ENCODE measurements at regions not wholly inside any gene's neighbourhood (a gene's known extent, or its start where the extent isn't known, plus 50 kb on each side); places are given as distances from the start of the nearest gene placed in this dataset.

- Mint-ChIP-seq H3K27me3 (ENCODE audit: unreplicated experiment) (peaks cover 5% of the 10 kb centered on the region), H3K27ac (ENCODE audit: unreplicated experiment) (no peak overlapping the region), H3K9me3 (ENCODE audit: unreplicated experiment) (no peaks in the 10 kb centered on the region), H3K4me3 (ENCODE audit: unreplicated experiment) (no peak overlapping the region), H3K4me1 (ENCODE audit: low read depth, unreplicated experiment) (no peaks in the 10 kb centered on the region), H3K36me3 (ENCODE audit: unreplicated experiment) (no peaks in the 10 kb centered on the region)
- DNase-seq = no peak
- TF ChIP-seq, protein P1, sequence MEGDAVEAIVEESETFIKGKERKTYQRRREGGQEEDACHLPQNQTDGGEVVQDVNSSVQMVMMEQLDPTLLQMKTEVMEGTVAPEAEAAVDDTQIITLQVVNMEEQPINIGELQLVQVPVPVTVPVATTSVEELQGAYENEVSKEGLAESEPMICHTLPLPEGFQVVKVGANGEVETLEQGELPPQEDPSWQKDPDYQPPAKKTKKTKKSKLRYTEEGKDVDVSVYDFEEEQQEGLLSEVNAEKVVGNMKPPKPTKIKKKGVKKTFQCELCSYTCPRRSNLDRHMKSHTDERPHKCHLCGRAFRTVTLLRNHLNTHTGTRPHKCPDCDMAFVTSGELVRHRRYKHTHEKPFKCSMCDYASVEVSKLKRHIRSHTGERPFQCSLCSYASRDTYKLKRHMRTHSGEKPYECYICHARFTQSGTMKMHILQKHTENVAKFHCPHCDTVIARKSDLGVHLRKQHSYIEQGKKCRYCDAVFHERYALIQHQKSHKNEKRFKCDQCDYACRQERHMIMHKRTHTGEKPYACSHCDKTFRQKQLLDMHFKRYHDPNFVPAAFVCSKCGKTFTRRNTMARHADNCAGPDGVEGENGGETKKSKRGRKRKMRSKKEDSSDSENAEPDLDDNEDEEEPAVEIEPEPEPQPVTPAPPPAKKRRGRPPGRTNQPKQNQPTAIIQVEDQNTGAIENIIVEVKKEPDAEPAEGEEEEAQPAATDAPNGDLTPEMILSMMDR (IDR thresholded peaks at IDR 0.05; ENCODE audit: partially characterized antibody, unreplicated experiment) = no peak
Measured at GRCh38 chr2:16247326-16248122, 307.2 kb downstream of the MYCN start.

DNA sequence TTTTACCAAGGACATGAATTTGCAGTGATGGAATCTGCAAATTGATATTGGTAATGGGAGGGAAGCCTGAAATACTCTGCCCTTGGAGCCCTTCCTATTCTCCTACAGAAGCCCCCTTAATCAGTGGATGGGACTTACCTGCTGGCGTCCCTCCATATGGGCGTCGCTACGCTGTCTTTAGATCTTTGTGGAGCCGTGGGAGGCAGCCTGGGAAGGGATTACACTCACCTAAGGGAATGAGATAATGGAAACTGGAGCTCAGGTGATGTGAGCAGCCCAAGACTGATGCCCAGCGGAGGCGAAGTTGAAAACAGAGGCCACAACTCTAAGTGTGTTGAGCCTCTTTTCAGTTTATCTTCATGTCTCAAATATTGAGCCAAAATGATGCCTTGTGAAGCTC is 306.6 kb downstream of the MYCN start:
- no peak overlapping the region for H3K4me3 Mint-ChIP-seq (ENCODE audit: unreplicated experiment)
- H3K27me3 Mint-ChIP-seq (ENCODE audit: unreplicated experiment) = peaks cover 4% of the 10 kb centered on the region
- no peaks in the 10 kb centered on the region for H3K9me3 Mint-ChIP-seq (ENCODE audit: unreplicated experiment)
- H3K4me1 Mint-ChIP-seq (ENCODE audit: low read depth, unreplicated experiment) = no peaks in the 10 kb centered on the region
- H3K27ac Mint-ChIP-seq (ENCODE audit: unreplicated experiment) = no peak overlapping the region
- no peak for DNase-seq
- TF ChIP-seq, protein P1 (IDR thresholded peaks at IDR 0.05; ENCODE audit: partially characterized antibody, unreplicated experiment) = no peak
- no peaks in the 10 kb centered on the region for H3K36me3 Mint-ChIP-seq (ENCODE audit: unreplicated experiment)

DNA sequence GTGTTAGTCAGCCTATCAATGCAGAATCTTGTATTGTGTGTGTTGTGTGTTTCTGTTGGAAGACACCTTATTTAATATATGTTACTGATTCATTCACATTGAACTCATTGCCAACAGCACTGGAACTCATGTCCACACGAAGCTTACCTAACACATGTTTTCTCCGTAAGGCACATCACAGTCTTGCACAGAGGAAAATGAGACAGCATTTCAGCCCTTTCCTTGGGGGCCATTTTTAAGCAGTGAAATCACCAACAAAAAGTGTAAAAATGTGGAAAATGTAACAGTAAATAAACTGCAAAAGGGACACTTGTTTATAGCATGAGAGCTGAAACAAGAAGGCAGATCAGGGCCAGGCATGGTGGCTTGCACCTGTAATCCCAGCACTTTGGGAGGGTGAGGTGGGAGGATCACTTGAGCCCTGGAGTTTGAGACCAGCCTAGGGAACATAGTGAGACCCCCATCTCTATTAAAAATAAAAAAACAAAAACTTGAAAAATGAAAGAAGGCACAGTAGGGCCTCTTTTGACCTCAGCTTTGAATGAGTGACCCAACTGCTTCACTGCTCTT is 306.0 kb downstream of the MYCN start:
- Mint-ChIP-seq H3K9me3 (ENCODE audit: unreplicated experiment) (no peaks in the 10 kb centered on the region), H3K36me3 (ENCODE audit: unreplicated experiment) (no peaks in the 10 kb centered on the region), H3K4me3 (ENCODE audit: unreplicated experiment) (no peak overlapping the region), H3K27me3 (ENCODE audit: unreplicated experiment) (peaks cover 4% of the 10 kb centered on the region), H3K4me1 (ENCODE audit: low read depth, unreplicated experiment) (no peaks in the 10 kb centered on the region), H3K27ac (ENCODE audit: unreplicated experiment) (no peak overlapping the region)
- no peak for DNase-seq
- TF ChIP-seq, protein P1 (IDR thresholded peaks at IDR 0.05; ENCODE audit: partially characterized antibody, unreplicated experiment) = no peak

GRCh38 chr2:16245481-16246054 is 305.2 kb downstream of the MYCN start:
- no peaks in the 10 kb centered on the region for H3K4me1 Mint-ChIP-seq (ENCODE audit: low read depth, unreplicated experiment)
- no peak overlapping the region for H3K4me3 Mint-ChIP-seq (ENCODE audit: unreplicated experiment)
- no peaks in the 10 kb centered on the region for H3K9me3 Mint-ChIP-seq (ENCODE audit: unreplicated experiment)
- peaks cover 4% of the 10 kb centered on the region for H3K27me3 Mint-ChIP-seq (ENCODE audit: unreplicated experiment)
- H3K27ac Mint-ChIP-seq (ENCODE audit: unreplicated experiment) = no peak overlapping the region
- no peaks in the 10 kb centered on the region for H3K36me3 Mint-ChIP-seq (ENCODE audit: unreplicated experiment)
- TF ChIP-seq, protein P1 (IDR thresholded peaks at IDR 0.05; ENCODE audit: partially characterized antibody, unreplicated experiment) = no peak
- DNase-seq = no peak

DNA sequence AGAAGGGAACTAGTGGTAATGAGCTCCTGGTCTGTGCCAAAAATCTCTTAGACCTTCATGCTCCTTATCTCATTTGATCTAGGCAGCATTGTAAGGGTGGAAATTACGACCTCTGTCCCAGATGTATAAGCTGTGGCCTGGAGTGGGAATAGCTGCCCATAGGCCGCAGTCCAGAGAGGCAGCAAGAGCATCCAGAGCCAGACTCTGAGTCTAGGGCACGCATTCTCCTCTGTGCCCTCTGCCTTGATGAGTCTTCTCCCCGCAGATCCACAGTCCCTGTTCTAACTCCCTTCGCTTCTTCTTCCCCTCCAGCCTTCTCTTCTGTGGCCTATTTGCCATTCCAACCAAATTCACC is 304.6 kb downstream of the MYCN start:
- Mint-ChIP-seq H3K4me3 (ENCODE audit: unreplicated experiment) (no peak overlapping the region), H3K27ac (ENCODE audit: unreplicated experiment) (no peak overlapping the region), H3K9me3 (ENCODE audit: unreplicated experiment) (no peaks in the 10 kb centered on the region), H3K27me3 (ENCODE audit: unreplicated experiment) (peaks cover 4% of the 10 kb centered on the region), H3K4me1 (ENCODE audit: low read depth, unreplicated experiment) (no peaks in the 10 kb centered on the region), H3K36me3 (ENCODE audit: unreplicated experiment) (no peaks in the 10 kb centered on the region)
- no peak for DNase-seq
- TF ChIP-seq, protein P1 (IDR thresholded peaks at IDR 0.05; ENCODE audit: partially characterized antibody, unreplicated experiment) = no peak
